GM12891 (cell line): ENCODE measurements at regions not wholly inside any gene's neighbourhood (a gene's known extent, or its start where the extent isn't known, plus 50 kb on each side); places are given as distances from the start of the nearest gene placed in this dataset.
"Not testable (repeated sequence)": the region's sequence is repeated elsewhere in the genome, so short reads cannot be mapped to it uniquely, and the experiment has no call there.

ENCODE experiments used
- DNase-seq: peaks from one replicate; pipeline ENCODE4 v3.0.0; 2011; ENCODE audit warnings: low spot score; ENCODE audit not compliant: insufficient read length
- FAIRE-seq: peaks from 2 replicates; lab custom pipeline; 2011; peaks lifted over from hg19 to GRCh38; lab: Jason Lieb, UNC
- PAX5 ChIP-seq: IDR thresholded peaks from 2 replicates; pipeline ENCODE4 v1.6.1; 2011; ENCODE audit warnings: low read length, moderate library complexity, mild to moderate bottlenecking; ENCODE audit not compliant: insufficient read depth, severe bottlenecking
- POLR2A ChIP-seq: IDR thresholded peaks from 2 replicates; pipeline ENCODE4 v1.6.1; 2011; ENCODE audit warnings: low read depth, low read length, control low read depth
- POLR2AphosphoS5 ChIP-seq: IDR thresholded peaks from 2 replicates; pipeline ENCODE4 v1.6.1; 2011; ENCODE audit warnings: low read depth, low read length, control low read depth
- POU2F2 ChIP-seq: IDR thresholded peaks from 2 replicates; pipeline ENCODE4 v1.6.1; 2011; ENCODE audit warnings: low read depth, mild to moderate bottlenecking, control low read depth, low read length, moderate library complexity
- SPI1 ChIP-seq: IDR thresholded peaks from 2 replicates; pipeline ENCODE4 v1.6.1; 2011; ENCODE audit warnings: low read depth, low read length, control low read depth
- TAF1 ChIP-seq: IDR thresholded peaks from 2 replicates; pipeline ENCODE4 v1.6.1; 2011; ENCODE audit warnings: low read depth, low read length, control low read depth

- no peak for DNase-seq
- FAIRE-seq: no peak
- TF ChIP-seq TAF1: no peak
- TF ChIP-seq SPI1: no peak
- TF ChIP-seq POU2F2: no peak
- TF ChIP-seq PAX5: no peak
- no peak for TF ChIP-seq POLR2A
- TF ChIP-seq POLR2AphosphoS5: no peak
Observed at GRCh38 chr4:33751050-33751449, 2493.3 kb downstream of the ARAP2 start.

- DNase-seq (no peak), FAIRE-seq (no peak)
- TF ChIP-seq PAX5 (no peak), POLR2AphosphoS5 (no peak), TAF1 (no peak), POU2F2 (no peak), POLR2A (no peak), SPI1 (no peak)
Observed at GRCh38 chr4:33772582-33772981, 2471.7 kb downstream of the ARAP2 start.

GRCh38 chr4:33780952-33781791, 2463.1 kb downstream of the ARAP2 start:
- FAIRE-seq: no peak
- DNase-seq: no peak
- no peak for TF ChIP-seq POLR2A
- TF ChIP-seq PAX5: no peak

GRCh38 chr4:33785843-33786242, 2458.5 kb downstream of the ARAP2 start:
- DNase-seq: no peak
- no peak for FAIRE-seq
- TF ChIP-seq POLR2A (no peak), POLR2AphosphoS5 (no peak), POU2F2 (no peak), TAF1 (no peak), SPI1 (no peak), PAX5 (no peak)

GRCh38 chr4:33802578-33802977, 2441.7 kb downstream of the ARAP2 start:
- FAIRE-seq: no peak
- DNase-seq: no peak
- peak; percentile 91 for TF ChIP-seq SPI1
- no peak for TF ChIP-seq POLR2A

- TF ChIP-seq POLR2A (no peak), SPI1 (no peak), TAF1 (no peak), PAX5 (no peak), POU2F2 (no peak), POLR2AphosphoS5 (no peak)
- DNase-seq (no peak), FAIRE-seq (no peak)
Observed at GRCh38 chr4:33825685-33826084, 2418.6 kb downstream of the ARAP2 start.

GRCh38 chr4:33829356-33829755, 2415.0 kb downstream of the ARAP2 start:
- FAIRE-seq, DNase-seq: not testable (repeated sequence)

GRCh38 chr4:33831442-33832066, 2412.8 kb downstream of the ARAP2 start:
- TF ChIP-seq TAF1: no peak
- no peak for TF ChIP-seq PAX5
- DNase-seq: no peak
- FAIRE-seq: peak; percentile 76

GRCh38 chr4:33835764-33836163, 2408.6 kb downstream of the ARAP2 start:
- FAIRE-seq, DNase-seq: not testable (repeated sequence)

- TF ChIP-seq PAX5 (no peak), TAF1 (no peak), SPI1 (no peak), POLR2A (no peak), POLR2AphosphoS5 (no peak), POU2F2 (no peak)
- FAIRE-seq: no peak
- DNase-seq: no peak
Observed at GRCh38 chr4:33837043-33837838, 2407.1 kb downstream of the ARAP2 start.
